HG02943 (cell line): ENCODE measurements at regions not wholly inside any gene's neighbourhood (a gene's known extent, or its start where the extent isn't known, plus 50 kb on each side); places are given as distances from the start of the nearest gene placed in this dataset.
"Not testable (repeated sequence)": the region's sequence is repeated elsewhere in the genome, so short reads cannot be mapped to it uniquely, and the experiment has no call there.

ENCODE experiments used
- ATAC-seq: cut with Tn5 transposase; IDR thresholded peaks from one replicate; pipeline ENCODE4 v1.9.1; 2021; ENCODE audit warnings: mild to moderate bottlenecking, low read depth, moderate library complexity; ENCODE audit not compliant: unreplicated experiment

DNA sequence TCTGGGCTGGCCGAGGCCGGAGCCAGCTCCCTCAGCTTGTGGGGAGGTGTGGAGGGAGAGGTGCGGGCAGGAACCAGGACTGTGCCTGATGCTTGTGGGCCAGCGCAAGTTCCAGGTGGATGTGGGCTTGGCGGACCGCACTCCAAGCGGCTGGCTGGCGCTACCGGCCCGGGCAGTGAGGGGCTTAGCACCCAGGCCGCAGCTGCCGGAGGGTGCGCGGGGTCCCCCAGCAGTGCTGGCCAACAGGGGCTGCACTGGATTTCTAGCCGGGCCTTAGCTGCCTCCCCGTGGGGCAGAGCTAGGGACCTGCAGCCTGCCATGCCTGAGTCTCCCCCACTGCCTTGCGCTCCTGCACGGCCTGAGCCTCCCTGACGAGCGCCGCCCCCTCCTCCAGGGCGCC lies 242.8 kb downstream of the CCSER2 start:
- ATAC-seq, result no peak

GRCh38 chr10:84574102-84574501 lies 245.7 kb downstream of the CCSER2 start:
- ATAC-seq, result no peak

- no peak for ATAC-seq
Measured at GRCh38 chr10:84581976-84582375, 253.6 kb downstream of the CCSER2 start.

DNA sequence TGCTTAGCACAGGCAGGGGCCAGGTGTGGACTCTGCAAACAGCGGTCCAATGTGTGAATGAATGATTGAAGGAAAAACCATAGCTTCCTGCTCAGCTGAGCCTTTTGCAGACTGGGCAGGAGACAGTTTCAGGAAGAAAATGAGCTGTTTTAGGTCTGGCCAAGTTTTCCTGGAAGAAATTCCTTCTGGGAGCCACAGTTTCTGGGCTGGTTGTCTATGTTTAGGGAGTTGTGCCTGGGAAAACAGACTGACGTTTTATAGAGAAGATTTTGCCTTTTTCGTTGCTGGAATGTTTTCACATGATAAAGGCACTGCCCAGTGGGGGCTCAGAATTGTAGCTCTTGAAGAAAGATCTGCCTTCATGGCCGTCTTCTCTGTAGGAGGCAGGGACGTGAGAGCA lies 255.1 kb downstream of the CCSER2 start:
- ATAC-seq, result no peak

DNA sequence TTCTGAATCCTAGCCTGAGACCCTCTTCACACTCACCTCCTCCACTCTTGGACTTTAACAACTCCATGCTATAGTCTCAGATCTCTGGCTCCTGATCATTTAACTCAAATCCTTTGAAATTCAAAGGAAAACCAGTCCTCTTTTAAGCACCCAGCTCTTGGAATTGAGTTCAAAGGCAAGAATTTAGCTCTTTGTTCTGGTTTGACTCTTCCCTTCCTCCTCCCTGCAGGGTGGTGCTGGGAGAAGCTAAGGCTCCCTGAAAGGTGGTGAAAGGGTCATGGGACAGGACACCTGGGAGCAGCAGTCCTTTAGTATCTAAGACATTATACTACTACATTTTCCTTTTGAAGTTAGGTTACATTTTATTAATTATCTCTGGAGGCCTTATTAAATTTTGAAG lies 259.4 kb downstream of the CCSER2 start:
- ATAC-seq, result no peak

DNA sequence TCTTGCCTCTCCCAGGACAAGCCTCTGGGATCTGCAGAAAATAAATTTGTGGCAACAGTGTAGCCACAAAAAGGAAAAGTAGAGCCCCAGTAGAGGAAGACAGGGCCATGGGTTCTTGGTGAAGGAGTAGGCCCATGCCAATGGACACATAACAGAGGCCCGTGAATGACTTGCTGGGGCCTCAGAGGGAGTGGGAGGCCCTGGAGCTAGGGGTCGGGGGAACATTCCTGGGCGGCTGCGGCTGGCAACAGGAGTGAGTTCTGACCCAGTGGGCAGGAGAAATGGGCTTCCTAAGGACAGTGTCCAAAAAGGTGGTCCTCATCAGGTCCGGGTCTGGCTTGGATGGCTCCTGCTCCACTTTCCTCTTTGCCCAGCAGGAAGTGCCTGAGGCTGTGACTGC lies 260.0 kb downstream of the CCSER2 start:
- ATAC-seq, result no peak

GRCh38 chr10:84588971-84589370 lies 260.6 kb downstream of the CCSER2 start:
- ATAC-seq, result no peak

- no peak for ATAC-seq
Measured at GRCh38 chr10:84589526-84590205, 261.3 kb downstream of the CCSER2 start.

DNA sequence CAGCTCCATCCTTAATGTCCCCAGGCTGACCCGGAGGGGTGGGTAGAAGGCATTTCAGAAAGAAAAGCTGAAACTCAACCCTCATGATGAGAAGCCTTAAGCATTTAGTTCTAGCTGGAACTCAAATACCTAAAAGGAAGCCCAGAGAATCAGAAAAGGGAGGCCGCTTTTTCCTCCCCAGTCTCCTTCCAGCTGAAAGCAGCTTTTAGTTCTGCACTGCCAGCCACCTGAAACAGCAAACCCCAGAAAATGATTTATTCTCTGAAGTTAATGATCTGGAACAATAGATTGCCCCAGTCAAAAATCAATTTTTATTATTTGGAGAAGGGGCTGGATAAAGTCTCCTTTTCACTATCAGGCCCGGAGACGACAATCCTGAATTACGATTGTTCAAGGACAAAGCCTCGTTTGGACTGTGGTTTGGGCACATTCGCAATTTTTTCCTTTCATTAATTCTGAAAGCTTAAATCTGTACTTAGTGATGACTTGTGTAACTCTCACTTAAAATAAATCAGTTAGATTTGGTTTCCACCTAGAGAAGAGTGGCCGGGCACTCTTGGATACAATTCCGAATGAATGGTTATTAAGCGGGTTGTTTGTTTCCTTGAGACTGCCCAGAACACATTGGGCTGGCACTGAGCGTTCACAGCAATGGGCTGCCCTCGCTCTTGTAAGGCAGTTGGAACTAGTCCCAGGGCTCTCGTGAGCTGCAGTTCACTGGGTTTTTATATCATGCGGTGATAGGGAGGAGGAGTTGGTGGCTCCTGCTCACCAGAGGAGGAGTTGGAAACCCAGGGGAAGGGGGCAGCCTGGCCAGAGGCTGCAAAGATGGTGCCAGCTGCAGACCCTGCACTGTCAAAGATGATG lies 262.2 kb downstream of the CCSER2 start:
- no peak for ATAC-seq

DNA sequence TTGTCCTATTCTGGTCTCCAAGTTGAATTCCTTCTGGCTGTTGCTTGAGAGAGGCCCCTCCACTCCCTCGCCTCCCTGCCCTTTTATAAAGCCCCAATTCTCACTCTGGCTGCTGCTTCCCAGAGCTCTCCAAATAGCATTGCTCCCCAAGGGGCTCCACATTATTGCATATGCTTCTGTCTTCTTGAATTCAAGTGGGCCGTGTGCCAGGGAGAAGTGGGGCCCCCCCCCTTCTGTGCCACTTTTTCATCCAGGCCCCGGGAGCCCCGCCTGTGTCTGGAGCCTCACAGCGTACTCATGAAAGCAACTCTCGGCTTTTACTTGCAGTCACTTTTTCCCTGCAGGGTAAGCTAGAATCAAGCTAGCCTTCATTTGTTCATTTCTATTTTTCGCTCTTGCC lies 265.1 kb downstream of the CCSER2 start:
- no peak for ATAC-seq

GRCh38 chr10:84596585-84596984 lies 268.2 kb downstream of the CCSER2 start:
- no peak for ATAC-seq

DNA sequence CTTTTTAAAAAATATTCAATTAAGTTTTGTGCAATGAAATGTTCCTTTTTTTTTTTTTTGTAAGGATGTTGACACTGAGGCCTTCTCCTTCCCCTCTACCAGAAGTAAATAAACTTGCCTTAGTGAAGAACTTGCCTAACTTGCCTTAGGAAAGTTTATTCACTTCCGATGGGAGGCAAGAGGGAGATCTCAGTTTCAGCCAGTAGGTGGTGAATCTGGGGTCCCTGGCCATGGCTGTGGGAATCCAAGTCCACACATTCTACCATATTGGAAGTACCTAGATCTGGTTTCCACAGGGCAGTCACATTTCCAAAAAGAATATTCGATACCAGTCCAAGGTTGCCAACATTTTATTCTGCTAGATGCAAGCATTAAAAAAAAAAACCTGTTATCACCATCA lies 270.9 kb downstream of the CCSER2 start:
- no peak for ATAC-seq

- ATAC-seq, result no peak
Measured at GRCh38 chr10:84600947-84601346, 272.6 kb downstream of the CCSER2 start.

DNA sequence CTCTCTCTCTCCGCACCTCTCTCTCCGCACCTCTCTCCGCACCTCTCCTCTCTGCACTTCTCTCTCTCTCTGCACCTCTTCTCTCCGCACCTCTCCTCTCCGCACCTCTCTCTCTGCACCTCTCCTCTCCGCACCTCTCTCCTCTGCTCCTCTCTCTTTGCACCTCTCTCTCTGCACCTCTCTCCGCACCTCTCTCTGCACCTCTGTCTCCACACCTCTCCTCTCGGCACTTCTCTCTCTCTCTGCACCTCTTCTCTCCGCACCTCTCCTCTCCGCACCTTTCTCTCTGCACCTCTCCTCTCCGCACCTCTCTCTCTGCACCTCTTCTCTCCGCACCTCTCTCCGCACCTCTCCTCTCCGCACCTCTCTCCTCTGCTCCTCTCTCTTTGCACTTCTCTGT lies 274.2 kb downstream of the CCSER2 start:
- ATAC-seq, result not testable (repeated sequence)

DNA sequence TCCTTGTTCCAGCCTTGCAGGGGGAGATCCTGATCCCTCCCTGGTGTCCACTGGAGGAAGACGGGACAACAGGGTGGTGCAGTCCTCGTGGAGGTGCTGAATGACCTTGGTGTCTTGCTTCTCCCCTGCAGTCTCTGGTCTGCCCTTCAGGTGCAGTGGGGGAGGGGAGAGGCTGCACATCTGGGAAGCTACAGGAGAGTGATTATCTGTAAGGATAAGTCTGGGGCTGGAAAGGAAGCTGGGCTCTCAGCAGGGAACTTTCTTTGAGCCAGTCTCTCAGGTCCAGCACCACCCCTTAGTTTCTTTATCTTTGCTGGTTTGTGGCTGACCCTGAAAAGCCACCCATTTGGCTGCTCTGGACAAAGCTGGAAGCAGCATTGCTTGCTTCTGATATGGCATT lies 275.6 kb downstream of the CCSER2 start:
- ATAC-seq, result no peak

- ATAC-seq, result no peak
Measured at GRCh38 chr10:84605802-84606201, 277.4 kb downstream of the CCSER2 start.

GRCh38 chr10:84606428-84606827 lies 278.0 kb downstream of the CCSER2 start:
- no peak for ATAC-seq

GRCh38 chr10:84607044-84607443 lies 278.7 kb downstream of the CCSER2 start:
- ATAC-seq, result no peak

DNA sequence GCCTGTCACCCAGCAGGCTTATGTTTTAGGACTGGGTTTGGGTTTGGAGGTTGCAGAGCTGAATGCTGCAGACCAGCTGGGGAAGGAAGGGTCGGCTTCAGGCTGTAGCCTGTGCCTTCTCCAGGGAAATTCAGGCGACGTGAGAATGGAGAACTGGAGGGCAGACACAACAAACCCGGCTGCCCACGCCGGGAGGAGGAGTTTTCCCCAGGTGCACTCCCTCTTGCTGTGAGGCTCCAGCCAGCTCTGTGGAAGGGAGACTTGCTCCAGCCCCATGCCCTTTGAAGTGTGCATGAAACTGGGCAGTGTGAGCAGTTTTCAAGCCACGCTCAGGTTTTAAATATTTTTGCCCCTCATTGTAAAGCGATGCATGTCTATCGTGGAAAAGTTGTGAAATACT lies 279.1 kb downstream of the CCSER2 start:
- no peak for ATAC-seq

DNA sequence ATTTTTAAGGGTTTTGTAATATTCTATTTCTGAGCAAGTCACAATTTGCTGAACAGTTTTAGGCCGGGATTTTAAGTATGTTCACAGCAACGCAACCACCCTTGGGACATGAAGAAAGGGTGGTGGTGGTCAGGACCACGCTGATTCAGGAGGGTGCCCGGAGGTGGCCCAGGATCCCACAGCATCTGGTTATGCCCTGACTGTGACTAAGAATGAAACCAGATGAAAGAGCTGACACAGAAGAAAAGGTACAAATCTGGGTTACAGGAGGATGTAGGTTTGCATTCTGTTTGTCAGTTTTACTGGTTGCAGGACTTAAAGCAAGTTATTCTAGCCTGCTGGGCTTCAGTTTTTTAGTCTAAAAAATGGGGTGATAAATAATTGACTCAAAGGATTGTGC lies 279.7 kb downstream of the CCSER2 start:
- no peak for ATAC-seq

GRCh38 chr10:84613336-84614021 lies 285.1 kb downstream of the CCSER2 start:
- peak; percentile 73 for ATAC-seq
